C4-2B (cell line): ENCODE measurements at regions not wholly inside any gene's neighbourhood (a gene's known extent, or its start where the extent isn't known, plus 50 kb on each side); places are given as distances from the start of the nearest gene placed in this dataset.

ENCODE experiments used
- ZFX ChIP-seq: fragments of 450-650 bp; IDR thresholded peaks from 2 replicates; pipeline ENCODE4 v1.6.1; 2017
- TF ChIP-seq, protein P1 (sequence below): fragments of 450-650 bp; conservative IDR thresholded peaks from 2 replicates; pipeline ENCODE4 v1.5.1; 2017; ENCODE audit warnings: mild to moderate bottlenecking

DNA sequence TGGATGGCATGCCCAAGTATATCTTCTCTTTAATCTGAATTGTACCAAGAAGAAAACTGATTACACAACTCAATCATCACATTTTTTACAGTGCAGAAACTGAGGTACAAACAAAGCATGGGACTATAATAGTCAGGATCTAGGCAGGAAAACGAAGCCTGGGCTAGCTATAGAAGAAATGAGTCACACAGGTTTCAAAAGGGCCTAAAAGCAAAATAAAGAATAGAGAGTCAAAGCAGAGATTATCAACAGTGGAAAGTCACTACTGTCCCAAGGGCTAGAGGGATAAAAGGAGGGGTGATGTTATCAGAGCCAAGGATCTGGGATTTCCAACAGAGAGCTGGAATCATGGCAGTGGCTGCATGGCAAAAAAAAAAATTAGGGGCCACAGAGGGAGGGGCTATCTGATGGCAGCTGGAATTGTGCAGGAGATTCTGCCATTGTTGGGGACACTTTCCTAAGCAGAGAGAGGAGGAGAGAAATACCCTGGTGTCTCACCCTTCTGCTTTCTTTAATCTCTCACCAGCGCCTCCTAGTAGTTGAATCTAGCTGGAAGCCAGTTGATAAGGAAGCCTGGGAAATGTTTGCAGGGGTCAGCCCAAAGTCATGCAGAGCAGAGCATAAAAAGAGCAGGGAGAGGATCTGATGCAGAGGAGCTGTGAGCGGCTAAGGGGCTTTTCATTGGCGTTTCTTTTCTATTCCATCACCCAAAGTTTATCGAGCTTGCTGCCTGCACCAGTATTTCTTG, 343.2 kb downstream of the ACTL7B start:
- TF ChIP-seq, protein P1, sequence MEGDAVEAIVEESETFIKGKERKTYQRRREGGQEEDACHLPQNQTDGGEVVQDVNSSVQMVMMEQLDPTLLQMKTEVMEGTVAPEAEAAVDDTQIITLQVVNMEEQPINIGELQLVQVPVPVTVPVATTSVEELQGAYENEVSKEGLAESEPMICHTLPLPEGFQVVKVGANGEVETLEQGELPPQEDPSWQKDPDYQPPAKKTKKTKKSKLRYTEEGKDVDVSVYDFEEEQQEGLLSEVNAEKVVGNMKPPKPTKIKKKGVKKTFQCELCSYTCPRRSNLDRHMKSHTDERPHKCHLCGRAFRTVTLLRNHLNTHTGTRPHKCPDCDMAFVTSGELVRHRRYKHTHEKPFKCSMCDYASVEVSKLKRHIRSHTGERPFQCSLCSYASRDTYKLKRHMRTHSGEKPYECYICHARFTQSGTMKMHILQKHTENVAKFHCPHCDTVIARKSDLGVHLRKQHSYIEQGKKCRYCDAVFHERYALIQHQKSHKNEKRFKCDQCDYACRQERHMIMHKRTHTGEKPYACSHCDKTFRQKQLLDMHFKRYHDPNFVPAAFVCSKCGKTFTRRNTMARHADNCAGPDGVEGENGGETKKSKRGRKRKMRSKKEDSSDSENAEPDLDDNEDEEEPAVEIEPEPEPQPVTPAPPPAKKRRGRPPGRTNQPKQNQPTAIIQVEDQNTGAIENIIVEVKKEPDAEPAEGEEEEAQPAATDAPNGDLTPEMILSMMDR, result no peak
- no peak for TF ChIP-seq ZFX
